ENCODE measurements at regions not wholly inside any gene's neighbourhood (a gene's known extent, or its start where the extent isn't known, plus 50 kb on each side); places are given as distances from the start of the nearest gene placed in this dataset.

DNA sequence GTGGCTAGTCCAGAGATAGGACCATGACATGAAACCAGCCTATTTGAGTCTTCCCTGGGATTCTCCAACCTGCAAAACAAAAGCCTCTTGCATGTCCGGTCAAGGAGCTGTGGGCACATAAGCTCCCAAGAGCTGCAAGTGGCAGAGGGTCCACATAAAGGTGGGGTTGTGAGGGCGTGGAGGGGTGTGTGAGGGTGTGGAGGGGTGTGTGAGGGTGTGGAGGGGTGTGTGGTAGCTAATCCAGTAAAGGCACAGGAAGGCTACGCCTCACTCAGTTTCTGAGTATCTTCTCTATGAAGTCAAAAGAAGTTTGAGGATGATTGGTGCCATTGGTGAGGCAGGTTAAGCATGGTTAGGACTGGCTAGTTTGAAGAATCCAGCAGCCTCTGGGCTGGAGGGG, 259.4 kb upstream of the NSMCE3 start:
- dilution Hi-C loops (cut with MboI; ENCODE audit: extremely low pct_ligation_motif_present, low sequenced_read_pairs): no loop called here
- no peak overlapping the region for H3K9ac ChIP-seq (ENCODE audit: control insufficient read depth, extremely low read depth, insufficient read depth, low read length)
- no peak for FAIRE-seq
- no peaks in the 10 kb centered on the region for H4K20me1 ChIP-seq (ENCODE audit: control insufficient read depth, extremely low read depth, insufficient read depth, low read length)
- H3K27ac ChIP-seq (ENCODE audit: control insufficient read depth, insufficient read depth, low read length): no peak overlapping the region
- H3K4me3 ChIP-seq (ENCODE audit: control insufficient read depth in 2 of 3, extremely low read depth in 1 of 3, insufficient read depth in 2 of 3, low read depth in 1 of 3, low read length in 3 of 3): no peak overlapping the region
- no peaks in the 10 kb centered on the region for H3K9me1 ChIP-seq (ENCODE audit: control insufficient read depth, extremely low read depth, insufficient read depth, low read length)
- H3K27me3 ChIP-seq (ENCODE audit: control insufficient read depth, extremely low read depth, insufficient read depth, low read length): peaks cover 3% of the 10 kb centered on the region
- no peak for TF ChIP-seq EZH2 (IDR thresholded peaks at IDR 0.05; ENCODE audit: low read length)
- TF ChIP-seq CTCF (optimal IDR thresholded peaks at IDR 0.05 in 1 of 3, IDR thresholded peaks at IDR 0.05 in 1 of 3, conservative IDR thresholded peaks at IDR 0.05 in 1 of 3; ENCODE audit: extremely low read depth in 1 of 3, insufficient read depth in 2 of 3, low read length in 3 of 3): no peak
- H3K79me2 ChIP-seq (ENCODE audit: control insufficient read depth, insufficient read depth, low read length): no peaks in the 10 kb centered on the region
- H3K36me3 ChIP-seq (ENCODE audit: control insufficient read depth in 2 of 2, extremely low read depth in 1 of 2, insufficient read depth in 2 of 2, low read length in 2 of 2): no peaks in the 10 kb centered on the region
- H3K4me1 ChIP-seq (ENCODE audit: control insufficient read depth, extremely low read depth, insufficient read depth, low read length): no peaks in the 10 kb centered on the region
- no peaks in the 10 kb centered on the region for H3K9me3 ChIP-seq (ENCODE audit: control insufficient read depth, low read depth, low read length)
- DNase-seq (ENCODE audit: low read depth, low spot score): no peak
- no peak overlapping the region for H3K4me2 ChIP-seq (ENCODE audit: control insufficient read depth, extremely low read depth, insufficient read depth, low read depth, low read length)
- H2AFZ ChIP-seq (ENCODE audit: control insufficient read depth, low read length): no peak overlapping the region

- no peaks in the 10 kb centered on the region for H3K79me2 ChIP-seq (ENCODE audit: control insufficient read depth, insufficient read depth, low read length)
- H3K4me3 ChIP-seq (ENCODE audit: control insufficient read depth in 2 of 3, extremely low read depth in 1 of 3, insufficient read depth in 2 of 3, low read depth in 1 of 3, low read length in 3 of 3): no peak overlapping the region
- H4K20me1 ChIP-seq (ENCODE audit: control insufficient read depth, extremely low read depth, insufficient read depth, low read length): no peaks in the 10 kb centered on the region
- H3K9ac ChIP-seq (ENCODE audit: control insufficient read depth, extremely low read depth, insufficient read depth, low read length): no peak overlapping the region
- H3K4me2 ChIP-seq (ENCODE audit: control insufficient read depth, extremely low read depth, insufficient read depth, low read depth, low read length): no peak overlapping the region
- H3K9me1 ChIP-seq (ENCODE audit: control insufficient read depth, extremely low read depth, insufficient read depth, low read length): no peaks in the 10 kb centered on the region
- no peaks in the 10 kb centered on the region for H3K4me1 ChIP-seq (ENCODE audit: control insufficient read depth, extremely low read depth, insufficient read depth, low read length)
- TF ChIP-seq CTCF (optimal IDR thresholded peaks at IDR 0.05 in 1 of 3, IDR thresholded peaks at IDR 0.05 in 1 of 3, conservative IDR thresholded peaks at IDR 0.05 in 1 of 3; ENCODE audit: extremely low read depth in 1 of 3, insufficient read depth in 2 of 3, low read length in 3 of 3) (no peak), EZH2 (IDR thresholded peaks at IDR 0.05; ENCODE audit: low read length) (no peak)
- dilution Hi-C loops (cut with MboI; ENCODE audit: extremely low pct_ligation_motif_present, low sequenced_read_pairs): no loop called here
- no peaks in the 10 kb centered on the region for H3K9me3 ChIP-seq (ENCODE audit: control insufficient read depth, low read depth, low read length)
- no peaks in the 10 kb centered on the region for H3K36me3 ChIP-seq (ENCODE audit: control insufficient read depth in 2 of 2, extremely low read depth in 1 of 2, insufficient read depth in 2 of 2, low read length in 2 of 2)
- no peak overlapping the region for H2AFZ ChIP-seq (ENCODE audit: control insufficient read depth, low read length)
- H3K27me3 ChIP-seq (ENCODE audit: control insufficient read depth, extremely low read depth, insufficient read depth, low read length): peaks cover 3% of the 10 kb centered on the region
- no peak for DNase-seq (ENCODE audit: low read depth, low spot score)
- no peak overlapping the region for H3K27ac ChIP-seq (ENCODE audit: control insufficient read depth, insufficient read depth, low read length)
- no peak for FAIRE-seq
These were observed 258.7 kb upstream of the NSMCE3 start for GRCh38 chr15:29528276-29528675.
